ENCODE measurements at regions not wholly inside any gene's neighbourhood (a gene's known extent, or its start where the extent isn't known, plus 50 kb on each side); places are given as distances from the start of the nearest gene placed in this dataset.

- TF ChIP-seq SALL2 (tag by site-specific recombination; IDR thresholded peaks at IDR 0.05; ENCODE audit: borderline replicate concordance) (no peak), ZBTB20 (tag by site-specific recombination; IDR thresholded peaks at IDR 0.05) (no peak), CTCF (tag by site-specific recombination; IDR thresholded peaks at IDR 0.05) (no peak), YY1 (tag by site-specific recombination; IDR thresholded peaks at IDR 0.05) (no peak)
Measured at GRCh38 chr13:37198629-37199028, 93.2 kb upstream of the CSNK1A1L start.

Data from HEK293 (cell line).